GM10266 (cell line): ENCODE measurements at regions not wholly inside any gene's neighbourhood (a gene's known extent, or its start where the extent isn't known, plus 50 kb on each side); places are given as distances from the start of the nearest gene placed in this dataset.
"Not testable (repeated sequence)": the region's sequence is repeated elsewhere in the genome, so short reads cannot be mapped to it uniquely, and the experiment has no call there.

Source experiments
- DNase-seq: peaks from one replicate; pipeline ENCODE4 v3.0.0; 2012; ENCODE audit errors: extremely low spot score
- CTCF ChIP-seq: IDR thresholded peaks from 2 replicates; pipeline ENCODE4 v1.5.1; 2012; ENCODE audit warnings: mild to moderate bottlenecking, low read depth; ENCODE audit not compliant: control insufficient read depth, insufficient read depth; ENCODE audit errors: missing control alignments

GRCh38 chr1:101115112-101115511 lies 89.5 kb upstream of the DPH5 start:
- no peak for TF ChIP-seq CTCF
- no peak for DNase-seq

- DNase-seq = not testable (repeated sequence)
These were observed 88.5 kb upstream of the DPH5 start for GRCh38 chr1:101114128-101114527.

- DNase-seq = peak; percentile 25
These were observed 86.6 kb upstream of the DPH5 start for GRCh38 chr1:101112051-101112780.

GRCh38 chr1:101111461-101111860 lies 85.9 kb upstream of the DPH5 start:
- TF ChIP-seq CTCF = no peak
- DNase-seq = no peak

More at GRCh38 chr1:101112051-101112780, 86.6 kb upstream of the DPH5 start:
- no peak for TF ChIP-seq CTCF

- no peak for DNase-seq
- TF ChIP-seq CTCF = no peak
These were observed 84.2 kb upstream of the DPH5 start for GRCh38 chr1:101109791-101110190.

GRCh38 chr1:101108111-101108500 lies 82.5 kb upstream of the DPH5 start:
- no peak for TF ChIP-seq CTCF
- DNase-seq = no peak

- DNase-seq = no peak
- TF ChIP-seq CTCF = no peak
These were observed 82.0 kb upstream of the DPH5 start for GRCh38 chr1:101107496-101108110.
